Cardiac fibroblast (primary cell): ENCODE measurements at regions not wholly inside any gene's neighbourhood (a gene's known extent, or its start where the extent isn't known, plus 50 kb on each side); places are given as distances from the start of the nearest gene placed in this dataset.

Source experiments
- DNase-seq, 2 donors: peaks; one replicate each; pipeline versions ENCODE4 v3.0.0 to v3.0.0-alpha.2; 2010; ENCODE audit warnings: low read depth in 2 of 2
- H3K4me3 ChIP-seq, 2 donors: replicated peaks in 1 of 2; 1 replicate in 1 of 2; 2 replicates in 1 of 2; pipeline ENCODE4 v1.5.1; 2011; ENCODE audit warnings: low read depth in 2 of 2, low read length in 2 of 2, mild to moderate bottlenecking in 2 of 2, moderate library complexity in 1 of 2
- CTCF ChIP-seq: IDR thresholded peaks from one replicate; pipeline ENCODE4 v1.5.1; 2011; ENCODE audit warnings: low read depth, mild to moderate bottlenecking, low read length, inconsistent platforms

- no peak for DNase-seq
- H3K4me3 ChIP-seq: no peak overlapping the region
- no peak for TF ChIP-seq CTCF
Measured at GRCh38 chr4:79266136-79266535, 59.7 kb downstream of the NAA11 start.

GRCh38 chr4:79259242-79259641, 66.6 kb downstream of the NAA11 start:
- no peak for DNase-seq
- no peak overlapping the region for H3K4me3 ChIP-seq
- TF ChIP-seq CTCF: no peak

- DNase-seq: no peak
- no peak overlapping the region for H3K4me3 ChIP-seq
- TF ChIP-seq CTCF: no peak
Measured at GRCh38 chr4:79258614-79259176, 67.2 kb downstream of the NAA11 start.

GRCh38 chr4:79257953-79258613, 67.8 kb downstream of the NAA11 start:
- no peak overlapping the region for H3K4me3 ChIP-seq
- TF ChIP-seq CTCF: no peak
- DNase-seq: no peak

GRCh38 chr4:79255793-79256192, 70.1 kb downstream of the NAA11 start:
- H3K4me3 ChIP-seq: no peak overlapping the region
- no peak for TF ChIP-seq CTCF
- DNase-seq: no peak

GRCh38 chr4:79253924-79254323, 71.9 kb downstream of the NAA11 start:
- no peak for TF ChIP-seq CTCF
- H3K4me3 ChIP-seq: no peak overlapping the region
- no peak for DNase-seq

- no peak for TF ChIP-seq CTCF
- no peak for DNase-seq
- H3K4me3 ChIP-seq: no peak overlapping the region
Measured at GRCh38 chr4:79253168-79253567, 72.7 kb downstream of the NAA11 start.
